Panc1 (cell line): ENCODE measurements at regions not wholly inside any gene's neighbourhood (a gene's known extent, or its start where the extent isn't known, plus 50 kb on each side); places are given as distances from the start of the nearest gene placed in this dataset.

Experiments
- ATAC-seq: fragments of 200-7000 bp; cut with Tn5 transposase; 2 replicates; pipeline ENCODE4 v1.9.1; 2020; ENCODE audit warnings: mild to moderate bottlenecking, moderate library complexity
- BruUV-seq: library from RNA; stranded (reverse); fragments of 400-500 nt; replicated peaks from 2 replicates; lab custom pipeline; 2021; lab: Mats Ljungman, UMichigan
- CTCF ChIA-PET: fragments of 300-600 bp; sonication (Branson Sonifier 250); formaldehyde crosslinking; loops from one replicate; lab custom pipeline; 2022; ENCODE audit warnings: antibody characterized with exemption; lab: Charles Lee
- POLR2A ChIA-PET: fragments of 300-600 bp; sonication (Branson Sonifier 250); formaldehyde crosslinking; loops from one replicate; lab custom pipeline; 2022; ENCODE audit warnings: antibody characterized with exemption; lab: Charles Lee
- DNase-seq: peaks from one replicate; pipeline ENCODE4 v3.0.0-alpha.2; 2010; ENCODE audit warnings: low read depth, low spot score
- H3K27ac ChIP-seq: 2 replicates; pipeline ENCODE4 v1.5.1; 2011; ENCODE audit warnings: mild to moderate bottlenecking, low read length, inconsistent platforms
- H3K27me3 ChIP-seq: fragments of 200-500 bp; sonication (Bioruptor generic); 2 replicates; pipeline ENCODE4 v1.6.0; 2014; ENCODE audit warnings: low read length, inconsistent platforms; ENCODE audit not compliant: control insufficient read depth, insufficient read depth
- H3K36me3 ChIP-seq: fragments of 200-500 bp; sonication (Bioruptor generic); 2 replicates; pipeline ENCODE4 v1.5.1; 2014; ENCODE audit warnings: inconsistent platforms, mild to moderate bottlenecking, low read length, moderate library complexity; ENCODE audit not compliant: control insufficient read depth, insufficient read depth
- H3K4me1 ChIP-seq: 2 replicates; pipeline ENCODE4 v1.5.1; 2011; ENCODE audit warnings: inconsistent platforms, mild to moderate bottlenecking, low read length, moderate library complexity; ENCODE audit not compliant: control insufficient read depth, insufficient read depth
- H3K4me3 ChIP-seq, 2 experiments: 2 replicates each; pipeline ENCODE4 v1.5.1; 2011 to 2012; ENCODE audit warnings: low read depth in 2 of 2, low read length in 2 of 2, mild to moderate bottlenecking in 2 of 2, inconsistent platforms in 1 of 2, moderate library complexity in 1 of 2
- H3K9me3 ChIP-seq: fragments of 200-500 bp; sonication (Bioruptor generic); 2 replicates; pipeline ENCODE4 v1.5.1; 2014; ENCODE audit warnings: low read depth, mild to moderate bottlenecking, inconsistent platforms, low read length, moderate library complexity; ENCODE audit not compliant: control insufficient read depth, insufficient read depth
- CTCF ChIP-seq: fragments of 450-650 bp; IDR thresholded peaks from 2 replicates; pipeline ENCODE4 v1.5.1; 2017; ENCODE audit warnings: mild to moderate bottlenecking
- POLR2AphosphoS5 ChIP-seq: IDR thresholded peaks from 2 replicates; pipeline ENCODE4 v1.6.1; 2012; ENCODE audit warnings: mild to moderate bottlenecking, low read depth, low read length, moderate library complexity
- SIN3A ChIP-seq: IDR thresholded peaks from 2 replicates; pipeline ENCODE4 v1.6.1; 2012; ENCODE audit warnings: low read depth, mild to moderate bottlenecking, low read length, moderate library complexity, borderline replicate concordance; ENCODE audit not compliant: insufficient read depth
- TCF7L2 ChIP-seq: IDR thresholded peaks from 2 replicates; pipeline ENCODE4 v1.6.1; 2011; ENCODE audit warnings: mild to moderate bottlenecking, low read depth, low read length, inconsistent platforms
- in situ Hi-C: cut with HindIII; loops from 2 replicates; pipeline ENCODE4 v1.10.0; 2016; ENCODE audit warnings: low sequenced_read_pairs, low pct_unique_long_range_greater_than_20kb
- intact Hi-C: fragments of 100-400 bp; cut with micrococcal nuclease; formaldehyde crosslinking; loops from one replicate; pipeline ENCODE4 v1.10.0; 2022; ENCODE audit not compliant: unreplicated experiment
- TF ChIP-seq, protein P1 (sequence below), 2 experiments: IDR thresholded peaks; 2 replicates each; pipeline ENCODE4 v1.6.1; 2011 to 2012; ENCODE audit warnings: low read depth in 2 of 2, control low read depth in 1 of 2, low read length in 1 of 2, mild to moderate bottlenecking in 1 of 2, moderate library complexity in 1 of 2; ENCODE audit not compliant: insufficient read depth in 1 of 2

DNA sequence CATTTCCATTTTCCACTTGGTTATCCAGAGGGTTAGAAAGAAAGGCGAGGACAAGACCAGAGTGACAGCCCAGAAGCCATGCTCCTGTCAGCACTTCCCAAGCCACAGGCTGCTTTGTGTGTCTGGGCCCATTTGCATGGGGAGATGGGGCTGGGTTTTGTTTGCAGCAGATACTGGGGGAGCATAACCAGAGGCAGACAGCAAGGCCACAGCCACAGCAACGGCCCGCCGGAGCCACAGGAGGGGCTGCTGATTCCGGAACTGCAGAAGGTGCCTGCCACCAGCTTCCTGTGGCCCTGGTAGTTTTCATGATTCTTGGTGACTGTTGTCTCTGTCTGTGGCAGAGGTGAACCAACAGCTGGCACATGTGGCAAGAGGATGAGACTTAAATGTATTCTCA is 106.6 kb downstream of the DLL1 start:
- in situ Hi-C loops (no loop called here), intact Hi-C loops (no loop called here)
- ChIA-PET CTCF (no interaction called here), POLR2A (no interaction called here)
- Histone ChIP-seq H3K27ac (no peak overlapping the region), H3K9me3 (no peaks in the 10 kb centered on the region), H3K36me3 (no peaks in the 10 kb centered on the region), H3K4me3 (no peak overlapping the region), H3K4me1 (no peaks in the 10 kb centered on the region), H3K27me3 (no peaks in the 10 kb centered on the region)
- DNase-seq: no peak
- no TSS peak for BruUV-seq
- TF ChIP-seq, protein P1, sequence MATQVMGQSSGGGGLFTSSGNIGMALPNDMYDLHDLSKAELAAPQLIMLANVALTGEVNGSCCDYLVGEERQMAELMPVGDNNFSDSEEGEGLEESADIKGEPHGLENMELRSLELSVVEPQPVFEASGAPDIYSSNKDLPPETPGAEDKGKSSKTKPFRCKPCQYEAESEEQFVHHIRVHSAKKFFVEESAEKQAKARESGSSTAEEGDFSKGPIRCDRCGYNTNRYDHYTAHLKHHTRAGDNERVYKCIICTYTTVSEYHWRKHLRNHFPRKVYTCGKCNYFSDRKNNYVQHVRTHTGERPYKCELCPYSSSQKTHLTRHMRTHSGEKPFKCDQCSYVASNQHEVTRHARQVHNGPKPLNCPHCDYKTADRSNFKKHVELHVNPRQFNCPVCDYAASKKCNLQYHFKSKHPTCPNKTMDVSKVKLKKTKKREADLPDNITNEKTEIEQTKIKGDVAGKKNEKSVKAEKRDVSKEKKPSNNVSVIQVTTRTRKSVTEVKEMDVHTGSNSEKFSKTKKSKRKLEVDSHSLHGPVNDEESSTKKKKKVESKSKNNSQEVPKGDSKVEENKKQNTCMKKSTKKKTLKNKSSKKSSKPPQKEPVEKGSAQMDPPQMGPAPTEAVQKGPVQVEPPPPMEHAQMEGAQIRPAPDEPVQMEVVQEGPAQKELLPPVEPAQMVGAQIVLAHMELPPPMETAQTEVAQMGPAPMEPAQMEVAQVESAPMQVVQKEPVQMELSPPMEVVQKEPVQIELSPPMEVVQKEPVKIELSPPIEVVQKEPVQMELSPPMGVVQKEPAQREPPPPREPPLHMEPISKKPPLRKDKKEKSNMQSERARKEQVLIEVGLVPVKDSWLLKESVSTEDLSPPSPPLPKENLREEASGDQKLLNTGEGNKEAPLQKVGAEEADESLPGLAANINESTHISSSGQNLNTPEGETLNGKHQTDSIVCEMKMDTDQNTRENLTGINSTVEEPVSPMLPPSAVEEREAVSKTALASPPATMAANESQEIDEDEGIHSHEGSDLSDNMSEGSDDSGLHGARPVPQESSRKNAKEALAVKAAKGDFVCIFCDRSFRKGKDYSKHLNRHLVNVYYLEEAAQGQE (IDR thresholded peaks at IDR 0.05; ENCODE audit: insufficient read depth in 1 of 2, low read depth in 2 of 2, low read length in 1 of 2): no peak
- TF ChIP-seq SIN3A: no peak
- no peak for TF ChIP-seq CTCF
- no peak for TF ChIP-seq POLR2AphosphoS5
- TF ChIP-seq TCF7L2: no peak
- ATAC-seq: no peak

- TF ChIP-seq TCF7L2: no peak
- TF ChIP-seq, protein P1 (IDR thresholded peaks at IDR 0.05; ENCODE audit: insufficient read depth in 1 of 2, low read depth in 2 of 2, low read length in 1 of 2): no peak
- no peak for TF ChIP-seq POLR2AphosphoS5
- TF ChIP-seq SIN3A: no peak
- no peak for TF ChIP-seq CTCF
- BruUV-seq: no TSS peak
- intact Hi-C loops: no loop called here
- H3K4me1 ChIP-seq: no peaks in the 10 kb centered on the region
- no peaks in the 10 kb centered on the region for H3K9me3 ChIP-seq
- CTCF ChIA-PET: no interaction called here
- H3K27ac ChIP-seq: no peak overlapping the region
- no peak overlapping the region for H3K4me3 ChIP-seq
- no peak for ATAC-seq
- no peak for DNase-seq
- H3K36me3 ChIP-seq: no peaks in the 10 kb centered on the region
- in situ Hi-C loops: no loop called here
- H3K27me3 ChIP-seq: no peaks in the 10 kb centered on the region
- POLR2A ChIA-PET: no interaction called here
Measured at GRCh38 chr6:170183521-170183920, 107.4 kb downstream of the DLL1 start.
